Kidney (tissue), 13 donors: ENCODE measurements at regions not wholly inside any gene's neighbourhood (a gene's known extent, or its start where the extent isn't known, plus 50 kb on each side); places are given as distances from the start of the nearest gene placed in this dataset.

Source experiments
- DNase-seq, 5 donors: peaks; one replicate each; pipeline ENCODE4 v3.0.0-alpha.2; 2013 to 2020
- FAIRE-seq: peaks from 2 replicates; lab custom pipeline; 2012; peaks lifted over from hg19 to GRCh38; lab: Jason Lieb, UNC
- H3K27ac ChIP-seq, 2 donors: one replicate each; pipeline ENCODE4 v1.7.0; 2013; ENCODE audit warnings: low read depth in 2 of 2, low read length in 2 of 2, inconsistent platforms in 1 of 2
- H3K27me3 ChIP-seq: one replicate; pipeline ENCODE4 v1.7.1; 2013; ENCODE audit warnings: low read length, inconsistent platforms; ENCODE audit not compliant: control insufficient read depth, insufficient read depth
- H3K36me3 ChIP-seq, 3 donors: one replicate each; pipeline versions ENCODE4 v1.7.0 to v1.7.1; 2013; ENCODE audit warnings: low read length in 3 of 3, control low read depth in 1 of 3, inconsistent platforms in 1 of 3; ENCODE audit not compliant: insufficient read depth in 3 of 3, control insufficient read depth in 2 of 3
- H3K4me1 ChIP-seq, 3 donors: one replicate each; pipeline versions ENCODE4 v1.7.0 to v1.7.1; 2013; ENCODE audit warnings: low read length in 3 of 3, inconsistent platforms in 1 of 3, low read depth in 1 of 3; ENCODE audit not compliant: control insufficient read depth in 2 of 3, insufficient read depth in 2 of 3
- H3K4me3 ChIP-seq, 3 donors: one replicate each; pipeline versions ENCODE4 v1.7.0 to v1.8.1; 2013; ENCODE audit warnings: low read length in 3 of 3, control low read depth in 1 of 3, inconsistent platforms in 1 of 3
- H3K9ac ChIP-seq, 3 donors: one replicate each; pipeline versions ENCODE4 v1.7.0 to v1.7.1; 2013; ENCODE audit warnings: low read length in 3 of 3, control low read depth in 1 of 3, inconsistent platforms in 1 of 3
- H3K9me3 ChIP-seq, 3 donors: one replicate each; pipeline versions ENCODE4 v1.7.0 to v1.7.1; 2013; ENCODE audit warnings: low read length in 3 of 3, control low read depth in 1 of 3, inconsistent platforms in 1 of 3; ENCODE audit not compliant: control insufficient read depth in 2 of 3, insufficient read depth in 1 of 3
- CTCF ChIP-seq: IDR thresholded peaks from 3 replicates; pipeline ENCODE4 v1.5.1; 2012; ENCODE audit warnings: mild to moderate bottlenecking, moderate library complexity, borderline replicate concordance; ENCODE audit not compliant: insufficient read depth; ENCODE audit errors: extremely low read depth
- intact Hi-C: fragments of 100-400 bp; cut with DNase I; formaldehyde crosslinking; loops from one replicate; pipeline ENCODE4 v1.11.1; 2022
- donor health status: control.
- donor health status: control.
- donor health status: control.
- donor health status: control.
- donor health status: control.
- donor health status: DM: yes; HTN: yes; CAD: no.
- donor health status: Normal renal cell carcinoma (clear cell type).

GRCh38 chr14:76954394-76955190 is 73.9 kb downstream of the IRF2BPL start:
- TF ChIP-seq CTCF: no peak
- H3K9me3 ChIP-seq: no peaks in the 10 kb centered on the region
- intact Hi-C loops: no loop called here
- DNase-seq: no peak
- H3K4me3 ChIP-seq: no peak overlapping the region
- peak overlapping the region in 2 of 3 donors; percentile 26 to 46 for H3K9ac ChIP-seq
- FAIRE-seq: no peak
- H3K36me3 ChIP-seq: no peaks in the 10 kb centered on the region
- no peaks in the 10 kb centered on the region for H3K27me3 ChIP-seq
- peak overlapping the region; percentile 79 to 84 for H3K27ac ChIP-seq
- H3K4me1 ChIP-seq: peaks cover 3 to 54% (median 49%) of the 10 kb centered on the region in 3 donors

GRCh38 chr14:76953311-76953945 is 75.1 kb downstream of the IRF2BPL start:
- FAIRE-seq (no peak), DNase-seq (peak in 4 of 5 donors; percentile 64 to 94 (median 88))
- no peak for TF ChIP-seq CTCF
- H3K27ac ChIP-seq: peak overlapping the region; percentile 90 to 94
- H3K4me3 ChIP-seq: peak overlapping the region in 1 of 3 donors; percentile 41
- intact Hi-C loops: no loop called here
- H3K36me3 ChIP-seq: no peaks in the 10 kb centered on the region
- H3K9ac ChIP-seq: peak overlapping the region in 2 of 3 donors; percentile 51 to 83
- H3K27me3 ChIP-seq: no peaks in the 10 kb centered on the region
- peaks cover 3 to 57% (median 51%) of the 10 kb centered on the region in 3 donors for H3K4me1 ChIP-seq
- no peaks in the 10 kb centered on the region for H3K9me3 ChIP-seq

- Histone ChIP-seq H3K9me3 (no peaks in the 10 kb centered on the region), H3K4me3 (no peak overlapping the region), H3K27me3 (no peaks in the 10 kb centered on the region), H3K9ac (no peak overlapping the region), H3K27ac (peak overlapping the region; percentile 50 to 88), H3K4me1 (peaks cover 13 to 58% (median 57%) of the 10 kb centered on the region in 3 donors), H3K36me3 (no peaks in the 10 kb centered on the region)
- TF ChIP-seq CTCF: no peak
- FAIRE-seq (no peak), DNase-seq (peak in 1 of 5 donors; percentile 75)
- intact Hi-C loops: no loop called here
Measured at GRCh38 chr14:76951166-76951565, 77.3 kb downstream of the IRF2BPL start.
